ENCODE measurements at regions not wholly inside any gene's neighbourhood (a gene's known extent, or its start where the extent isn't known, plus 50 kb on each side); places are given as distances from the start of the nearest gene placed in this dataset.

GRCh38 chr14:96625426-96625985, 123.3 kb downstream of the PAPOLA start:
- 72 to 77% methylated on average over 22 of the region's 22 CpGs for WGBS, 2 donors
- Histone ChIP-seq H3K4me1 (no peaks in the 10 kb centered on the region), H3K4me3 (no peak overlapping the region), H3K27ac (no peak overlapping the region), H3K9me3 (no peaks in the 10 kb centered on the region), H3K27me3 (no peaks in the 10 kb centered on the region), H3K36me3 (no peaks in the 10 kb centered on the region)
- TF ChIP-seq, protein P1, sequence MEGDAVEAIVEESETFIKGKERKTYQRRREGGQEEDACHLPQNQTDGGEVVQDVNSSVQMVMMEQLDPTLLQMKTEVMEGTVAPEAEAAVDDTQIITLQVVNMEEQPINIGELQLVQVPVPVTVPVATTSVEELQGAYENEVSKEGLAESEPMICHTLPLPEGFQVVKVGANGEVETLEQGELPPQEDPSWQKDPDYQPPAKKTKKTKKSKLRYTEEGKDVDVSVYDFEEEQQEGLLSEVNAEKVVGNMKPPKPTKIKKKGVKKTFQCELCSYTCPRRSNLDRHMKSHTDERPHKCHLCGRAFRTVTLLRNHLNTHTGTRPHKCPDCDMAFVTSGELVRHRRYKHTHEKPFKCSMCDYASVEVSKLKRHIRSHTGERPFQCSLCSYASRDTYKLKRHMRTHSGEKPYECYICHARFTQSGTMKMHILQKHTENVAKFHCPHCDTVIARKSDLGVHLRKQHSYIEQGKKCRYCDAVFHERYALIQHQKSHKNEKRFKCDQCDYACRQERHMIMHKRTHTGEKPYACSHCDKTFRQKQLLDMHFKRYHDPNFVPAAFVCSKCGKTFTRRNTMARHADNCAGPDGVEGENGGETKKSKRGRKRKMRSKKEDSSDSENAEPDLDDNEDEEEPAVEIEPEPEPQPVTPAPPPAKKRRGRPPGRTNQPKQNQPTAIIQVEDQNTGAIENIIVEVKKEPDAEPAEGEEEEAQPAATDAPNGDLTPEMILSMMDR (IDR thresholded peaks at IDR 0.05) = no peak
- TF ChIP-seq POLR2A (IDR thresholded peaks at IDR 0.05) (no peak), EP300 (IDR thresholded peaks at IDR 0.05) (no peak), POLR2AphosphoS5 (IDR thresholded peaks at IDR 0.05) (no peak)
- DNase-seq (no peak), ATAC-seq (ENCODE audit: low FRiP score in 2 of 2) (no peak)

DNA sequence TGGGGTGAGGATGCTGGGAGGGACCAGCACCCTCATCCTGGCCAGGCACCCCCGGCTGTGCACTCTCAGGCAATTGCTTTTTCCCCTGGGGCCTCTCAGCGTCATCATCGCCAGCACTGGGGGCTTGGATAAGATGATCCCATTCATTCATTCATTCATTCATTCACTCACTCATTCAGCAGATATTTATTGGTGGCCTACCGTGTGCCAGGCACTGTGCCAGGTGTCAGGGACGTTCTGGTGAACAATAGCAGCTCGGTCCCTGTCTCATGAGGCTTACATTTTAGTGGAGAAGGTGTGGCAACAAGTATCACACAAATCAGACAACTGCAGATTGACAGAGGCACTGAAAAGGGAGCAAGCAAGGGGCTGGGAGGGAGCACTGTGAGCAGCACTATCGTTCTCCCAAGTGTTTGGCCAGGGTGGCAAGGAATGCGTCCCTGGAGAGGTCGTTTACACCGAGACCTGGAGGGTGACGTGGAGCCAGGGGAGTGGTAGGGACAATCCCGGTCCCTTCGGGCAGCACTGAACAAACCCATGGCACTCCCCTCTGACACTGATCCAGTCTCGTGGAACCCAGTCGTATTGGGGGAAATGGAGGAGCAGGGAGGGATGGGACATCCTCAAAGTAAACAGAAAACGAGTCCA, 124.1 kb downstream of the PAPOLA start:
- H3K4me1 ChIP-seq = no peaks in the 10 kb centered on the region
- WGBS, 2 donors = 64% methylated on average over 16 of the region's 16 CpGs
- DNase-seq = no peak
- TF ChIP-seq, protein P1 (IDR thresholded peaks at IDR 0.05) = no peak
- TF ChIP-seq EP300 (IDR thresholded peaks at IDR 0.05) = no peak
- H3K36me3 ChIP-seq = no peaks in the 10 kb centered on the region
- ATAC-seq (ENCODE audit: low FRiP score in 2 of 2) = no peak
- no peaks in the 10 kb centered on the region for H3K9me3 ChIP-seq
- no peak overlapping the region for H3K27ac ChIP-seq
- H3K27me3 ChIP-seq = no peaks in the 10 kb centered on the region
- no peak overlapping the region for H3K4me3 ChIP-seq

GRCh38 chr14:96626916-96627315, 124.7 kb downstream of the PAPOLA start:
- no peaks in the 10 kb centered on the region for H3K9me3 ChIP-seq
- no peak overlapping the region for H3K27ac ChIP-seq
- WGBS, 2 donors = 47 to 66% methylated on average over 13 to 14 of the region's 14 CpGs
- H3K36me3 ChIP-seq = no peaks in the 10 kb centered on the region
- no peak for ATAC-seq (ENCODE audit: low FRiP score in 2 of 2)
- no peak for DNase-seq
- no peak overlapping the region for H3K4me3 ChIP-seq
- TF ChIP-seq EP300 (IDR thresholded peaks at IDR 0.05) = no peak
- TF ChIP-seq, protein P1 (IDR thresholded peaks at IDR 0.05) = no peak
- no peak for TF ChIP-seq POLR2AphosphoS5 (IDR thresholded peaks at IDR 0.05)
- no peak for TF ChIP-seq POLR2A (IDR thresholded peaks at IDR 0.05)
- H3K27me3 ChIP-seq = no peaks in the 10 kb centered on the region
- no peaks in the 10 kb centered on the region for H3K4me1 ChIP-seq

- ATAC-seq (ENCODE audit: low FRiP score in 2 of 2) (no peak), DNase-seq (no peak)
- 34 to 35% methylated on average over 4 of the region's 4 CpGs for WGBS, 2 donors
- no peaks in the 10 kb centered on the region for H3K4me1 ChIP-seq
- TF ChIP-seq POLR2AphosphoS5 (IDR thresholded peaks at IDR 0.05) (no peak), POLR2A (IDR thresholded peaks at IDR 0.05) (no peak), EP300 (IDR thresholded peaks at IDR 0.05) (no peak)
- TF ChIP-seq, protein P1 (IDR thresholded peaks at IDR 0.05) = no peak
- H3K27me3 ChIP-seq = no peaks in the 10 kb centered on the region
- no peaks in the 10 kb centered on the region for H3K36me3 ChIP-seq
- no peak overlapping the region for H3K4me3 ChIP-seq
- H3K27ac ChIP-seq = no peak overlapping the region
- H3K9me3 ChIP-seq = no peaks in the 10 kb centered on the region
These were observed 125.2 kb downstream of the PAPOLA start for GRCh38 chr14:96627386-96627785.

Data from upper lobe of left lung (tissue), 6 donors.